Tibial nerve (tissue), 3 donors: ENCODE measurements at regions not wholly inside any gene's neighbourhood (a gene's known extent, or its start where the extent isn't known, plus 50 kb on each side); places are given as distances from the start of the nearest gene placed in this dataset.

Experiments
- CTCF ChIP-seq, 5 experiments: fragments of 200-600 bp in 3 of 5; fragments of 450-650 bp in 2 of 5; sonication (generic) in 3 of 5; IDR thresholded peaks; one replicate each; pipeline ENCODE4 v1.5.1; 2016 to 2019; ENCODE audit warnings: antibody characterized with exemption in 5 of 5, mild to moderate bottlenecking in 3 of 5, moderate library complexity in 2 of 5
- POLR2A ChIP-seq, 2 donors: fragments of 450-650 bp; IDR thresholded peaks; one replicate each; pipeline ENCODE4 v1.6.1; 2017; ENCODE audit warnings: antibody characterized with exemption in 2 of 2, mild to moderate bottlenecking in 2 of 2, moderate library complexity in 2 of 2

GRCh38 chr4:128570387-128570975 lies 239.0 kb upstream of the JADE1 start:
- TF ChIP-seq CTCF (IDR thresholded peaks at IDR 0.05) (no peak), POLR2A (IDR thresholded peaks at IDR 0.05) (no peak)
